Spinal cord (tissue), 9 donors: ENCODE measurements at regions not wholly inside any gene's neighbourhood (a gene's known extent, or its start where the extent isn't known, plus 50 kb on each side); places are given as distances from the start of the nearest gene placed in this dataset.
A peak's percentile ranks its signal among the peaks of the same experiment; 100 is the strongest.
"Not testable (repeated sequence)": the region's sequence is repeated elsewhere in the genome, so short reads cannot be mapped to it uniquely, and the experiment has no call there.

Source experiments
- DNase-seq, 6 donors: peaks; one replicate each; pipeline versions ENCODE4 v3.0.0 to v3.0.0-alpha.2; 2013 to 2015; ENCODE audit warnings: low spot score in 6 of 6, low read depth in 4 of 6
- H3K27ac ChIP-seq: one replicate; pipeline ENCODE4 v1.5.1; 2013; ENCODE audit warnings: low read depth, low read length, control low read depth
- H3K27me3 ChIP-seq: one replicate; pipeline ENCODE4 v1.6.1; 2013; ENCODE audit warnings: low read length; ENCODE audit not compliant: control insufficient read depth, insufficient read depth
- H3K36me3 ChIP-seq: one replicate; pipeline ENCODE4 v1.6.1; 2013; ENCODE audit warnings: low read length; ENCODE audit not compliant: control insufficient read depth, insufficient read depth
- H3K4me1 ChIP-seq: one replicate; pipeline ENCODE4 v1.6.1; 2013; ENCODE audit warnings: low read length; ENCODE audit not compliant: control insufficient read depth, insufficient read depth
- H3K4me3 ChIP-seq: one replicate; pipeline ENCODE4 v1.5.1; 2013; ENCODE audit warnings: low read depth, low read length, control low read depth
- H3K9me3 ChIP-seq: one replicate; pipeline ENCODE4 v1.6.1; 2013; ENCODE audit warnings: low read length; ENCODE audit not compliant: control insufficient read depth, insufficient read depth
- WGBS: methylation state at CpG from one replicate; pipeline ENCODE4 v1.1.5; 2013; ENCODE audit warnings: missing lambda C conversion rate; ENCODE audit not compliant: insufficient coverage; 5-methylcytosine and 5-hydroxymethylcytosine counted together
- donor health status: healthy.

GRCh38 chr5:40338434-40338833, 341.3 kb upstream of the PTGER4 start:
- H3K9me3 ChIP-seq, H3K36me3 ChIP-seq, H3K27me3 ChIP-seq, DNase-seq, H3K4me1 ChIP-seq, H3K4me3 ChIP-seq, H3K27ac ChIP-seq: not testable (repeated sequence)
- 92% methylated on average over 3 of the region's 3 CpGs for WGBS

DNA sequence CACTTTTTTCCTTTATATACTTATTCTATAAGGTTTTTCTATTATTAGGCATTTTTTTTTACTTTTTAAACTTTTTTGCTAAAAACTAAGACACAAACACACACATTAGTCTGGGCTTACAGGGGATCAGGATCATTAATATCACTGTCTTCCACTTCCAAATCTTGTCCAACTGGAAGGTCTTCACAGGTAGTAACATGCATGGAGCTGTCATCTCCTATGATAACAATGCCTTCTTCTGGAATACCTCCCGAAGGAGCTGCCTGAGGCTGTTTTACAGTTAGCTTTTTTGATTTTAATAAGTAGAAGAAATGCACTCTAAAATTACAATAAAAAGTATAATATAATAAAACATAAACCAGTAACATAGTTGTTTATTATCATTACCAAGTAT, 345.5 kb upstream of the PTGER4 start:
- Histone ChIP-seq H3K27me3 (no peaks in the 10 kb centered on the region), H3K36me3 (no peaks in the 10 kb centered on the region), H3K4me1 (no peaks in the 10 kb centered on the region), H3K27ac (no peak overlapping the region), H3K4me3 (no peak overlapping the region), H3K9me3 (no peaks in the 10 kb centered on the region)
- WGBS, result no CpG with 5 or more reads among the region's 1 CpG
- no peak for DNase-seq

- peak in 1 of 6 donors; percentile 41 for DNase-seq
- no peaks in the 10 kb centered on the region for H3K27me3 ChIP-seq
- H3K9me3 ChIP-seq, result no peaks in the 10 kb centered on the region
- no CpG with 5 or more reads among the region's 4 CpGs for WGBS
- no peaks in the 10 kb centered on the region for H3K36me3 ChIP-seq
- H3K27ac ChIP-seq, result no peak overlapping the region
- no peak overlapping the region for H3K4me3 ChIP-seq
- no peaks in the 10 kb centered on the region for H3K4me1 ChIP-seq
These were observed 346.1 kb upstream of the PTGER4 start for GRCh38 chr5:40333459-40334241.

- Histone ChIP-seq H3K9me3 (no peaks in the 10 kb centered on the region), H3K4me3 (no peak overlapping the region), H3K27ac (no peak overlapping the region), H3K4me1 (no peaks in the 10 kb centered on the region), H3K36me3 (no peaks in the 10 kb centered on the region), H3K27me3 (no peaks in the 10 kb centered on the region)
- no CpG with 5 or more reads among the region's 1 CpG for WGBS
- DNase-seq, result no peak
These were observed 346.7 kb upstream of the PTGER4 start for GRCh38 chr5:40332970-40333369.

GRCh38 chr5:40331616-40332015, 348.1 kb upstream of the PTGER4 start:
- Histone ChIP-seq H3K27ac (no peak overlapping the region), H3K36me3 (no peaks in the 10 kb centered on the region), H3K4me1 (no peaks in the 10 kb centered on the region), H3K4me3 (no peak overlapping the region), H3K27me3 (no peaks in the 10 kb centered on the region), H3K9me3 (no peaks in the 10 kb centered on the region)
- WGBS, result 100% methylated on average over 4 of the region's 5 CpGs
- DNase-seq, result no peak

DNA sequence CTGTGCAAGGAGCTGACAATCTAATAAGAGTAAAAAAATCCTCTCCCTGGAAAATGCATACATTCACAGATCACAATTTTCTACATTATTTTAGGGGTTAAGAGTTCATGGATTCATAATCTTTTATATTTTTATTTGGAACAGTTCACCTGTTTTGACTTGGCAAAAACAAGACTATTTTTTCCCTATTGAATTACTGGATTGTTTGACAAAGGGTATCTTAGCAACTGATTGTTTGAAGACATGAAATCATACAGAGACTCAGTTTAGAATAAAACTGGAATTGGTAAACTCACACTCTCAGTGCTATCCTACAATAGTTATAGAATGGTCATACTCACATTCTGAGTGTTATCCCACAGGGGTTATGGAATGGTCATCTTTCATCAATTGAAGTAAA, 358.2 kb upstream of the PTGER4 start:
- H3K27me3 ChIP-seq, result no peaks in the 10 kb centered on the region
- H3K9me3 ChIP-seq, result no peaks in the 10 kb centered on the region
- no peak overlapping the region for H3K27ac ChIP-seq
- no peaks in the 10 kb centered on the region for H3K36me3 ChIP-seq
- no peak for DNase-seq
- no peak overlapping the region for H3K4me3 ChIP-seq
- H3K4me1 ChIP-seq, result no peaks in the 10 kb centered on the region

DNA sequence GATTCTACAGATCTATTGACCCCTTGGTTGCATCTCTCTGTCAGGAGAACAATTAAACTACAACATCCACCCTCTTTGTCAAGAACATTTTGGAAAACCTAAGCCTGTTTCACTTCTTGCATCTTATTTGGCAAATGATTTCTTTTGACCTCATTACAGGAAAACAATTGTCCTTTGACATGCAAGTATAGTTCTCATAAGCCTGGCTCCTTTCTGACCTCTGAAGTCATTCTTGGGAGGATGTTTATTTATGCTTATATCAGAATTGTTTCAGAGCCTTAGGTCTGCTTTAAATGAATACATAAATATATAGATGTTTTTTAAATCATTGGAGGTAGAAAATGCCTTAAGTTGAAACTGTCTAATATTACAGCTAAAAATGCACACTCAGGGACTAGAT, 361.3 kb upstream of the PTGER4 start:
- Histone ChIP-seq H3K4me3 (no peak overlapping the region), H3K27me3 (no peaks in the 10 kb centered on the region), H3K9me3 (no peaks in the 10 kb centered on the region), H3K36me3 (no peaks in the 10 kb centered on the region), H3K27ac (no peak overlapping the region), H3K4me1 (no peaks in the 10 kb centered on the region)
- no peak for DNase-seq

- H3K9me3 ChIP-seq, result no peaks in the 10 kb centered on the region
- no peak for DNase-seq
- no peaks in the 10 kb centered on the region for H3K4me1 ChIP-seq
- no peaks in the 10 kb centered on the region for H3K36me3 ChIP-seq
- WGBS, result 67% methylated on average over 1 of the region's 3 CpGs
- H3K27ac ChIP-seq, result no peak overlapping the region
- H3K27me3 ChIP-seq, result no peaks in the 10 kb centered on the region
- H3K4me3 ChIP-seq, result no peak overlapping the region
These were observed 362.7 kb upstream of the PTGER4 start for GRCh38 chr5:40317023-40317422.

GRCh38 chr5:40315126-40315525, 364.6 kb upstream of the PTGER4 start:
- no peaks in the 10 kb centered on the region for H3K36me3 ChIP-seq
- no peaks in the 10 kb centered on the region for H3K27me3 ChIP-seq
- H3K9me3 ChIP-seq, result no peaks in the 10 kb centered on the region
- H3K4me1 ChIP-seq, result no peaks in the 10 kb centered on the region
- no peak for DNase-seq
- no CpG with 5 or more reads among the region's 1 CpG for WGBS
- H3K27ac ChIP-seq, result no peak overlapping the region
- H3K4me3 ChIP-seq, result no peak overlapping the region

DNA sequence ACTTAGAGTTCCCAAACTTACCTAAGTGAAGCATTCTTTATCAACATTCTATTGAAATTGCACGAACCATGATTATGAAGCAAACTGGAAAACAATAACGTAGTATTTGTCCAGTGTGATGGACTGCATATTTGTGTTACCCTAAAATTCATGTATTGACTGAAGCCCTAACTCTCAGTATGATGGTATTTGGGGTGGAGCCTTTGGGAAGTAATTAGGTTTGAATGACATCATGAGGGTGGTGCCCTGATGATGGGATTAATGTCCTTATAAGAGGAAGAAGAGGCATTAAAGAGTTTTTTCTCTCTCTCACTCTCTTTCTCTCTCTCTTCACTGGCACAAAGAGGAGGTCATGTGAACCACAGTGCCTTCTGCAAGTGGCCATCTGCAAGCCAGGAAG, 365.4 kb upstream of the PTGER4 start:
- Histone ChIP-seq H3K4me3 (no peak overlapping the region), H3K27me3 (no peaks in the 10 kb centered on the region), H3K9me3 (no peaks in the 10 kb centered on the region), H3K27ac (no peak overlapping the region), H3K36me3 (no peaks in the 10 kb centered on the region), H3K4me1 (no peaks in the 10 kb centered on the region)
- no CpG with 5 or more reads among the region's 2 CpGs for WGBS
- no peak for DNase-seq
